Chondrocyte (in vitro differentiated cells): ENCODE measurements at regions not wholly inside any gene's neighbourhood (a gene's known extent, or its start where the extent isn't known, plus 50 kb on each side); places are given as distances from the start of the nearest gene placed in this dataset.
A peak's percentile ranks its signal among the peaks of the same experiment; 100 is the strongest.
"Not testable (repeated sequence)": the region's sequence is repeated elsewhere in the genome, so short reads cannot be mapped to it uniquely, and the experiment has no call there.

Experiments used
- DNase-seq: peaks from one replicate; pipeline ENCODE4 v3.0.0; 2021; ENCODE audit warnings: mixed read lengths, low spot score
- H3K27ac Mint-ChIP-seq: one replicate; pipeline ENCODE4 v1.8.0; 2021; ENCODE audit warnings: mild to moderate bottlenecking, moderate library complexity, mixed read lengths; ENCODE audit not compliant: unreplicated experiment
- H3K27me3 Mint-ChIP-seq: 2 replicates; pipeline ENCODE4 v1.8.0; 2021; ENCODE audit warnings: low read depth, mixed read lengths
- H3K36me3 Mint-ChIP-seq: 2 replicates; pipeline ENCODE4 v1.8.0; 2021; ENCODE audit warnings: low read depth, mixed read lengths
- H3K4me1 Mint-ChIP-seq: 2 replicates; pipeline ENCODE4 v1.8.0; 2021; ENCODE audit warnings: low read depth, mild to moderate bottlenecking, mixed read lengths
- H3K4me3 Mint-ChIP-seq: one replicate; pipeline ENCODE4 v1.8.0; 2021; ENCODE audit warnings: mild to moderate bottlenecking, moderate library complexity, mixed read lengths; ENCODE audit not compliant: unreplicated experiment
- H3K9me3 Mint-ChIP-seq: 2 replicates; pipeline ENCODE4 v1.8.0; 2021; ENCODE audit warnings: low read depth, mixed read lengths
- CTCF ChIP-seq: fragments of 200-600 bp; sonication (generic); IDR thresholded peaks from 2 replicates; pipeline ENCODE4 v1.5.0; 2021; ENCODE audit warnings: antibody characterized with exemption, mild to moderate bottlenecking, moderate library complexity

GRCh38 chr12:127130506-127131124 is 1136.4 kb upstream of the TMEM132C start:
- no peak for DNase-seq
- TF ChIP-seq CTCF = no peak
- Mint-ChIP-seq H3K4me3 (no peak overlapping the region), H3K4me1 (peaks cover 4% of the 10 kb centered on the region), H3K36me3 (no peaks in the 10 kb centered on the region), H3K27me3 (peaks cover 18% of the 10 kb centered on the region), H3K9me3 (peaks cover 3% of the 10 kb centered on the region), H3K27ac (no peak overlapping the region)

- Mint-ChIP-seq H3K4me1 (no peaks in the 10 kb centered on the region), H3K27me3 (peaks cover 28% of the 10 kb centered on the region), H3K27ac (no peak overlapping the region), H3K9me3 (peaks cover 11% of the 10 kb centered on the region), H3K36me3 (no peaks in the 10 kb centered on the region), H3K4me3 (no peak overlapping the region)
- TF ChIP-seq CTCF = no peak
- DNase-seq = no peak
Observed at GRCh38 chr12:127133675-127134335, 1133.2 kb upstream of the TMEM132C start.

- not testable (repeated sequence) for H3K27ac Mint-ChIP-seq, H3K36me3 Mint-ChIP-seq
- H3K9me3 Mint-ChIP-seq = peaks cover 15% of the 10 kb centered on the region
Observed at GRCh38 chr12:127140864-127141484, 1126.0 kb upstream of the TMEM132C start.

GRCh38 chr12:127143020-127143419 is 1124.0 kb upstream of the TMEM132C start:
- Mint-ChIP-seq H3K4me3 (no peak overlapping the region), H3K4me1 (no peaks in the 10 kb centered on the region), H3K36me3 (no peaks in the 10 kb centered on the region), H3K27me3 (peaks cover 31% of the 10 kb centered on the region), H3K27ac (no peak overlapping the region), H3K9me3 (peaks cover 11% of the 10 kb centered on the region)
- peak; percentile 68 for DNase-seq
- no peak for TF ChIP-seq CTCF

More at GRCh38 chr12:127140864-127141484, 1126.0 kb upstream of the TMEM132C start:
- not testable (repeated sequence) for DNase-seq, H3K4me3 Mint-ChIP-seq, H3K4me1 Mint-ChIP-seq
- H3K27me3 Mint-ChIP-seq = peaks cover 36% of the 10 kb centered on the region

- peaks cover 8% of the 10 kb centered on the region for H3K9me3 Mint-ChIP-seq
- H3K27me3 Mint-ChIP-seq = peaks cover 22% of the 10 kb centered on the region
- no peak for DNase-seq
- TF ChIP-seq CTCF = no peak
- no peak overlapping the region for H3K27ac Mint-ChIP-seq
- no peaks in the 10 kb centered on the region for H3K36me3 Mint-ChIP-seq
- no peaks in the 10 kb centered on the region for H3K4me1 Mint-ChIP-seq
- H3K4me3 Mint-ChIP-seq = no peak overlapping the region
Observed at GRCh38 chr12:127144770-127145169, 1122.2 kb upstream of the TMEM132C start.
